LNCAP (cell line): ENCODE measurements at regions not wholly inside any gene's neighbourhood (a gene's known extent, or its start where the extent isn't known, plus 50 kb on each side); places are given as distances from the start of the nearest gene placed in this dataset.

Source experiments
- CTCF ChIP-seq: fragments of 450-650 bp; IDR thresholded peaks from 2 replicates; pipeline ENCODE4 v1.5.1; 2017; ENCODE audit warnings: mild to moderate bottlenecking

GRCh38 chr3:104149154-104149553 is 1217.6 kb upstream of the ALCAM start:
- TF ChIP-seq CTCF: no peak

- TF ChIP-seq CTCF: no peak
These were observed 1216.0 kb upstream of the ALCAM start for GRCh38 chr3:104150724-104151123.

GRCh38 chr3:104154896-104155295 is 1211.8 kb upstream of the ALCAM start:
- no peak for TF ChIP-seq CTCF

GRCh38 chr3:104165866-104166265 is 1200.8 kb upstream of the ALCAM start:
- TF ChIP-seq CTCF: no peak

GRCh38 chr3:104168386-104168785 is 1198.3 kb upstream of the ALCAM start:
- TF ChIP-seq CTCF: no peak

- no peak for TF ChIP-seq CTCF
These were observed 1191.0 kb upstream of the ALCAM start for GRCh38 chr3:104175696-104176095.

GRCh38 chr3:104176706-104177105 is 1190.0 kb upstream of the ALCAM start:
- TF ChIP-seq CTCF: no peak

- no peak for TF ChIP-seq CTCF
These were observed 1188.0 kb upstream of the ALCAM start for GRCh38 chr3:104178680-104179079.
